ENCODE measurements at regions not wholly inside any gene's neighbourhood (a gene's known extent, or its start where the extent isn't known, plus 50 kb on each side); places are given as distances from the start of the nearest gene placed in this dataset.
A peak's percentile ranks its signal among the peaks of the same experiment; 100 is the strongest.

DNA sequence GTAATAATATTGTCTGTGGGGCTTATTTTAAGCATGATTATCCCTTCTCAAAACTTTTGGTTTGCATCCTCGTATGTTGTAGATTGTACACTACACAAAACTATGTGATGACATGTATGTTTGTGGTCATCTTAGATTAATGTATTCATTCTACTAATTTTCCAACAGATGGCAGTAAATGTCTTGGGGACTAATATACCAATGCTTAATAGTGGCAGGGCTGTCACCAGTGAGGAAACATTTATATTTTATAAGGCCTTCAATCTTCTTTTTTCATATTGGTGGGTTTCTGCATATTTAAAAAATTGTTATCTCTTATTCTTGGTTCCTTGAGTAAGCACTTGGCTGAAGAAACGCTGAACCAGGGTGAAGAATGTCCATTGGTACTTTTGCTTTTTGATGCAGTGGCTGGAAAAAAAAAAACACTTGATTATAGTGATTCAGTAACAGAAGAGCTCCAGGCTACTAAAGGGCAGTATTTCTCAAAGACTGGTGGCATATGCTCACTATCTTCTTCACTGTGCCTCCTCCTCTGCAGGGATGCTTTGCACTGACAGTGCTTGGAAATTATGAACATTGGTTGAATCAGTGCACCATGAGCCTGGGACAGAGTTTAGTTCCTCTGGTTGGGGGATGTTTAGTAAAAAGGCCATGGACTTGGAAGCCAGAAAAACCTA is 530.3 kb downstream of the RASEF start:
- H3K36me3 ChIP-seq (ENCODE audit: control insufficient read depth, insufficient read depth, low read length), result no peaks in the 10 kb centered on the region
- no peak overlapping the region for H3K4me3 ChIP-seq (ENCODE audit: low read depth, low read length)
- TF ChIP-seq, protein P1, sequence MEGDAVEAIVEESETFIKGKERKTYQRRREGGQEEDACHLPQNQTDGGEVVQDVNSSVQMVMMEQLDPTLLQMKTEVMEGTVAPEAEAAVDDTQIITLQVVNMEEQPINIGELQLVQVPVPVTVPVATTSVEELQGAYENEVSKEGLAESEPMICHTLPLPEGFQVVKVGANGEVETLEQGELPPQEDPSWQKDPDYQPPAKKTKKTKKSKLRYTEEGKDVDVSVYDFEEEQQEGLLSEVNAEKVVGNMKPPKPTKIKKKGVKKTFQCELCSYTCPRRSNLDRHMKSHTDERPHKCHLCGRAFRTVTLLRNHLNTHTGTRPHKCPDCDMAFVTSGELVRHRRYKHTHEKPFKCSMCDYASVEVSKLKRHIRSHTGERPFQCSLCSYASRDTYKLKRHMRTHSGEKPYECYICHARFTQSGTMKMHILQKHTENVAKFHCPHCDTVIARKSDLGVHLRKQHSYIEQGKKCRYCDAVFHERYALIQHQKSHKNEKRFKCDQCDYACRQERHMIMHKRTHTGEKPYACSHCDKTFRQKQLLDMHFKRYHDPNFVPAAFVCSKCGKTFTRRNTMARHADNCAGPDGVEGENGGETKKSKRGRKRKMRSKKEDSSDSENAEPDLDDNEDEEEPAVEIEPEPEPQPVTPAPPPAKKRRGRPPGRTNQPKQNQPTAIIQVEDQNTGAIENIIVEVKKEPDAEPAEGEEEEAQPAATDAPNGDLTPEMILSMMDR (IDR thresholded peaks at IDR 0.05; ENCODE audit: insufficient read depth, low read length, poor library complexity, severe bottlenecking), result peak; percentile 23
- H3K27me3 ChIP-seq (ENCODE audit: control insufficient read depth, insufficient read depth, low read length), result no peaks in the 10 kb centered on the region
- peak; percentile 2 for DNase-seq (ENCODE audit: low read depth)

DNA sequence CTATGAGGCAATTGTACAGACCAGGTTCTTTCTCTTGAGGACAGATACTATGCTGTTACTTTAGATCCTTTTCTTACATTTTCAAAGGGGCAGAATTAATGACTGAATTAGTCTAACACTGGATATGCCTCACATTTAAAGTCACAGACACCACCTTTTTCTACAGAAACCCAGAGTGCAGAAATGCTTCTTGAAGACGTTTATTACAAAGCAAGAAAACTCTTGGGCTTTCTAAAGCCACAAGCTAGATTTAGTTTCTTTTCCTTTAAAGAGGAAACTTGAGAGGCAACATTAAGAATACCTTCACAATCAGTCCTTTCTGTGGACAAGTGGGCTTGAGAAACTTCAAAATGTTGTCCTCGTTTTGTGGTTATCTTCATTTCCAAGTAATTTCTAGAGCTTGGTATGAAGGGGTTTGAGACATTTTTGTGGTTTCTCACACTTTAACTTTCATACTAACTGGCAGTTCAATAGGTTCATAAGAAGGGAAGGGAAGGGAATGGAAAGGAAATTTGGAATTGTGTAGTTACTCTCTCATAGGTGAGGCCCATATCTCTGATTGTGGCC is 527.4 kb downstream of the RASEF start:
- H3K27me3 ChIP-seq (ENCODE audit: control insufficient read depth, insufficient read depth, low read length), result no peaks in the 10 kb centered on the region
- no peak for DNase-seq (ENCODE audit: low read depth)
- H3K36me3 ChIP-seq (ENCODE audit: control insufficient read depth, insufficient read depth, low read length), result no peaks in the 10 kb centered on the region
- H3K4me3 ChIP-seq (ENCODE audit: low read depth, low read length), result no peak overlapping the region
- TF ChIP-seq, protein P1 (IDR thresholded peaks at IDR 0.05; ENCODE audit: insufficient read depth, low read length, poor library complexity, severe bottlenecking), result no peak

DNA sequence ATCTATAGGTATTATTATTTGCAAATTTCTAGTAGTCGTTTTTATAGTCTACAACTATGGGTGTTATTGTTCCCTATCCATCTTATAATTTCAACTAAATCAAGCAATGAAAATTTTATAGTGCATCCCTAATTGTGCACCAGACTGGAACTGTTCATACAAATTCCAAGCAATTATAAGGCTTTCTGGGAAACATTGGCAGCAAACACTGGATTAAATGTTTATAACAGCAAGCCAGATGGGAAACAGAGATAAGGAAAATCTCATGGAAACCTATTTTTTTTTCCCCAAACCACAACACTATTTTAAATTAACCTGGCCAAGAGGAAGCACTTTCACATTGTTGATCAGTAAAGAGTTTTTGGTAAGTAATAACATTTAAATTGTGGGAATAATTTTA is 524.3 kb downstream of the RASEF start:
- Histone ChIP-seq H3K27me3 (ENCODE audit: control insufficient read depth, insufficient read depth, low read length) (no peaks in the 10 kb centered on the region), H3K4me3 (ENCODE audit: low read depth, low read length) (no peak overlapping the region), H3K36me3 (ENCODE audit: control insufficient read depth, insufficient read depth, low read length) (no peaks in the 10 kb centered on the region)
- TF ChIP-seq, protein P1 (IDR thresholded peaks at IDR 0.05; ENCODE audit: insufficient read depth, low read length, poor library complexity, severe bottlenecking), result no peak
- no peak for DNase-seq (ENCODE audit: low read depth)

GRCh38 chr9:82539146-82539545 is 523.8 kb downstream of the RASEF start:
- Histone ChIP-seq H3K4me3 (ENCODE audit: low read depth, low read length) (no peak overlapping the region), H3K27me3 (ENCODE audit: control insufficient read depth, insufficient read depth, low read length) (no peaks in the 10 kb centered on the region), H3K36me3 (ENCODE audit: control insufficient read depth, insufficient read depth, low read length) (no peaks in the 10 kb centered on the region)
- no peak for DNase-seq (ENCODE audit: low read depth)
- TF ChIP-seq, protein P1 (IDR thresholded peaks at IDR 0.05; ENCODE audit: insufficient read depth, low read length, poor library complexity, severe bottlenecking), result no peak

DNA sequence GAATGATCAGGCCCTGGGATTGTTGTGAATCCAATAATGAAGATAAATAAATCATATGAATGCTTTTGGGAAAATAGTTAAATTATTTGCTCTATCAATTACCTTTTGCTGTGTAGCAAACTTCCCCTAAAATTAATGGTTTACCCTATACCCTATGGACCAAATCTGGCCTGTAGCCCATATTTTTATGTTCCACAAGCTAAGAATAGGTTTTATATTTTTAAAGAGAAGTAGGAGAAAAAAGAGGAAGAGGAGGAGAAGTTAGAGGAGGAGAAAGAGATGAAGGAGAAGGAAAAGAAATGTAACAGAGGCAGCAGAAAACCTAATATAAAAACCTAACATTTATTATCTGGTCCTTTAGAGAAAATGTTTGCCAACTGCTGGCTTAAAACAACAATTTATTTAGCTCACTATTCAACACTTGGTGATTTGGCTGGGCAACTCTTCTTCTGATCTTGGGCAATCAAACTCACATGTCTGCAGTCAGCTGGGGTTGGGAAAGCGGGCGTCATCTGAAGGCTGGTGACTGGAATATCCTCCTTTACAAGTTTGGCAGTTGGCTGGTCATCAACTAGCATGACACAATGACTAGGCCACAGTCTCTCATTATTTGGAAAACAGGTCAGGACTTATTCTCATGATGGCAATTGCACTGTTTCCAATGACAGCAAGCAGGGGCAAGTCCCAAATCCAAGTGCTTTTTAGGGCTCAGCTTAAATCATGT is 522.9 kb downstream of the RASEF start:
- Histone ChIP-seq H3K4me3 (ENCODE audit: low read depth, low read length) (no peak overlapping the region), H3K27me3 (ENCODE audit: control insufficient read depth, insufficient read depth, low read length) (no peaks in the 10 kb centered on the region), H3K36me3 (ENCODE audit: control insufficient read depth, insufficient read depth, low read length) (no peaks in the 10 kb centered on the region)
- TF ChIP-seq, protein P1 (IDR thresholded peaks at IDR 0.05; ENCODE audit: insufficient read depth, low read length, poor library complexity, severe bottlenecking), result no peak
- no peak for DNase-seq (ENCODE audit: low read depth)
